Breast epithelium (tissue), 3 donors: ENCODE measurements at regions not wholly inside any gene's neighbourhood (a gene's known extent, or its start where the extent isn't known, plus 50 kb on each side); places are given as distances from the start of the nearest gene placed in this dataset.

ENCODE experiments used
- CTCF ChIP-seq, 3 donors: fragments of 450-650 bp; IDR thresholded peaks; one replicate each; pipeline ENCODE4 v1.5.1; 2016 to 2017; ENCODE audit warnings: antibody characterized with exemption in 3 of 3, mild to moderate bottlenecking in 3 of 3, moderate library complexity in 3 of 3
- POLR2A ChIP-seq: fragments of 450-650 bp; IDR thresholded peaks from one replicate; pipeline ENCODE4 v1.6.1; 2016; ENCODE audit warnings: antibody characterized with exemption, mild to moderate bottlenecking, moderate library complexity

DNA sequence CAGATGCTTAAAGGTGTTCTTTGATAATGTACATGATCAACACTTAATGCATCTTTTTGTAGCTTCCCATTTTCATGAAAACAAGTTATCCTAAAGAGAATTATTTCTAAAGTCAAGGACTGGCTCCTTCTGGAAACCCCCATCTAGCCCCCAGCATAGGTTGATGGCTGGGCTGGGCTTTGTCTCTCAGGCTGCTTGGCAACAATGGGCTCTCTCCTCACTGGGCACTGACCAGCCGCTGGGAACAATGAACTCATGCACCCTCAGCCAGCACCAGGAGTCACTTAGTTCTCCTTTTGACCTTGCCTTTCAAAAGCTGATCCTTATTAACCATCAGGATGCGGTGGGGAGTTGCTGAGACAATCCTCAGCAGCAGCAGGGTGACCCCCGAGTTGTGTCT, 293.0 kb upstream of the PLXNA2 start:
- TF ChIP-seq CTCF (IDR thresholded peaks at IDR 0.05) = no peak
- no peak for TF ChIP-seq POLR2A
